ENCODE measurements at regions not wholly inside any gene's neighbourhood (a gene's known extent, or its start where the extent isn't known, plus 50 kb on each side); places are given as distances from the start of the nearest gene placed in this dataset.

- H3K9ac ChIP-seq (ENCODE audit: extremely low read depth, insufficient read length, low read length) = no peak overlapping the region
- no peak overlapping the region for H3K27ac ChIP-seq (ENCODE audit: insufficient read length, low read depth, low read length)
- no peak overlapping the region for H3K4me2 ChIP-seq (ENCODE audit: insufficient read depth, insufficient read length, low read length)
- no peak overlapping the region for H2AFZ ChIP-seq (ENCODE audit: low read length)
- H4K91ac ChIP-seq (ENCODE audit: insufficient read length, low read depth, low read length) = no peak overlapping the region
- peaks cover 0 to 3% of the 10 kb centered on the region in 2 experiments; a peak in 2 of 5 replicates for H3K9me3 Mint-ChIP-seq
- no peak overlapping the region for H2BK15ac ChIP-seq (ENCODE audit: low read depth, low read length)
- H3K79me2 ChIP-seq (ENCODE audit: insufficient read depth, low read length) = no peaks in the 10 kb centered on the region
- no peaks in the 10 kb centered on the region for H3K23me2 ChIP-seq (ENCODE audit: insufficient read length, low read depth, low read length, poor library complexity, severe bottlenecking)
- no peak overlapping the region for H4K5ac ChIP-seq (ENCODE audit: insufficient read length, low read depth, low read length)
- no peaks in the 10 kb centered on the region; the same call in 1 of the 2 replicates for H3K4me1 ChIP-seq (ENCODE audit: insufficient read depth, low read length)
- H3T11ph ChIP-seq (ENCODE audit: low read length) = no peak overlapping the region
- no peak for DNase-seq
- H3K14ac ChIP-seq (ENCODE audit: insufficient read depth, low read length) = no peak overlapping the region
- H2BK120ac ChIP-seq (ENCODE audit: low read depth, low read length, poor library complexity, severe bottlenecking) = no peak overlapping the region
- peaks cover 0 to 2% (median 0%) of the 10 kb centered on the region in 3 experiments; a peak in 1 of 7 replicates for H3K36me3 Mint-ChIP-seq (ENCODE audit: insufficient read depth in 1 of 3, low read depth in 3 of 3)
- no peak overlapping the region for H3K23ac ChIP-seq (ENCODE audit: insufficient read length, low read depth, low read length)
- H3K18ac ChIP-seq (ENCODE audit: insufficient read length, low read depth, low read length) = no peak overlapping the region
- H4K8ac ChIP-seq (replicated peaks; ENCODE audit: insufficient read length, low read depth, low read length) = no peak overlapping the region
- no peak overlapping the region for H3K4ac ChIP-seq (ENCODE audit: low read depth, low read length)
- H4K20me1 ChIP-seq (ENCODE audit: control insufficient read depth, insufficient read depth, insufficient read length) = no peaks in the 10 kb centered on the region
- H3K27me3 Mint-ChIP-seq (ENCODE audit: low read depth) = peaks cover 3% of the 10 kb centered on the region
- no peak for TF ChIP-seq CTCF (conservative IDR thresholded peaks at IDR 0.05)
- no peaks in the 10 kb centered on the region for H3K79me1 ChIP-seq (ENCODE audit: insufficient read depth, low read depth, low read length, poor library complexity, severe bottlenecking)
- H3K27me3 ChIP-seq (ENCODE audit: insufficient read depth, low read length) = no peaks in the 10 kb centered on the region
- no CpG with 5 or more reads among the region's 14 CpGs for WGBS (ENCODE audit: extremely low coverage, insufficient read length, low lambda C conversion rate)
- no peaks in the 10 kb centered on the region for H3K9me3 ChIP-seq (ENCODE audit: control insufficient read depth, low read depth, low read length)
- H2BK20ac ChIP-seq (ENCODE audit: low read depth, low read length, poor library complexity, severe bottlenecking) = no peak overlapping the region
- no peak overlapping the region for H3K27ac Mint-ChIP-seq
- H2AK5ac ChIP-seq (ENCODE audit: insufficient read length, low read length) = no peak overlapping the region
- H3K4me3 Mint-ChIP-seq = no peak overlapping the region
- H2BK12ac ChIP-seq (ENCODE audit: insufficient read length, low read depth, low read length) = no peak overlapping the region
- H3K56ac ChIP-seq (ENCODE audit: insufficient read length, low read depth, low read length) = no peak overlapping the region
- no peak overlapping the region for H2BK5ac ChIP-seq (ENCODE audit: insufficient read length, low read length)
- H3K4me1 Mint-ChIP-seq = peaks cover 4 to 9% of the 10 kb centered on the region in 2 experiments
Observed at GRCh38 chr7:441684-442421, 77.8 kb downstream of the PDGFA start.
